ENCODE measurements at regions not wholly inside any gene's neighbourhood (a gene's known extent, or its start where the extent isn't known, plus 50 kb on each side); places are given as distances from the start of the nearest gene placed in this dataset.
A peak's percentile ranks its signal among the peaks of the same experiment; 100 is the strongest.

DNA sequence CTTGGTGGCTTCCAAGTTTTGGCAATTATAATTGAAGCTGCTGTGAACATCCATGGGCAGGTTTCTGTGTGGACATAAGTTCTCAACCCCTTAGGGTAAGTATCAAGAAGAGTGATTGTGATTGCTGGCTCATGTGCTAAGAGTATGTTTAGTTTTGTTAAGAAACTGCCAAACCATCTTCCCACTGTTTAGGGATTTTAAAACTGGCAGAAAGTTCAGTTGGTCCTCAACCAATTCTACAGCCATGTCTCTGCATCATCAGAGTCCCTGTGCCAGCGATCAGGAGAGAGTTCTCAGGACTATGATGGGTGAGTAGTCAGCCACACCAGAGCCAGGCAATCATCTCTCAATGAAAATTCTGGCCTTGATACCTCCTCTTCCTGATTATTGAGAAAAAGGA is 193.8 kb downstream of the ZC3H11B start:
- no peak for TF ChIP-seq CTCF (IDR thresholded peaks at IDR 0.05; ENCODE audit: low read depth, low read length, missing control alignments)
- Histone ChIP-seq H3K4me3 (ENCODE audit: low read depth, low read length) (no peak overlapping the region), H3K27me3 (replicated peaks) (no peaks in the 10 kb centered on the region), H3K27ac (no peak overlapping the region), H3K36me3 (replicated peaks) (no peaks in the 10 kb centered on the region)
- in situ Hi-C loops (cut with HindIII; ENCODE audit: low pct_ligation_motif_present, low sequenced_read_pairs), result no loop called here
- DNase-seq, result no peak

DNA sequence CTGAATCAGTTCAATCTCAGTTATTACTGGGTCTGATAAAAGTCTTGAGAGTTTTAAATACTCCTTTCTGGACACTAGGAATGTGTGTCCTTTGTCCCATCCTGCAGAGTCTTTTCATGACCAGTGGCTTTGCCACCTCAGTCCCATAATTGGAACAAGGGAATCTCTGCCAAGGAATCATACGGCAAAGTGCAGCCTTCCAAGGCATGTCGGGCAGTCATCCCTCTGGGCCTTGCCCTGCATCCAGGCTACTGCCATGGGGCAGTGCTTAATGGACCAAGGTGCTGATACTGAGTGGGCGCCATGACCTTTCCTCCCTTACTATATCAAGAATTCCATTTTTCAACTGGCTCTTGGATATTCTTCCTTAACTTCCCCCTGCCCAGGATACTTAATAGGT is 195.3 kb downstream of the ZC3H11B start:
- Histone ChIP-seq H3K27ac (no peak overlapping the region), H3K4me3 (ENCODE audit: low read depth, low read length) (no peak overlapping the region), H3K36me3 (replicated peaks) (no peaks in the 10 kb centered on the region), H3K27me3 (replicated peaks) (no peaks in the 10 kb centered on the region)
- in situ Hi-C loops (cut with HindIII; ENCODE audit: low pct_ligation_motif_present, low sequenced_read_pairs), result no loop called here
- no peak for DNase-seq
- no peak for TF ChIP-seq CTCF (IDR thresholded peaks at IDR 0.05; ENCODE audit: low read depth, low read length, missing control alignments)

DNA sequence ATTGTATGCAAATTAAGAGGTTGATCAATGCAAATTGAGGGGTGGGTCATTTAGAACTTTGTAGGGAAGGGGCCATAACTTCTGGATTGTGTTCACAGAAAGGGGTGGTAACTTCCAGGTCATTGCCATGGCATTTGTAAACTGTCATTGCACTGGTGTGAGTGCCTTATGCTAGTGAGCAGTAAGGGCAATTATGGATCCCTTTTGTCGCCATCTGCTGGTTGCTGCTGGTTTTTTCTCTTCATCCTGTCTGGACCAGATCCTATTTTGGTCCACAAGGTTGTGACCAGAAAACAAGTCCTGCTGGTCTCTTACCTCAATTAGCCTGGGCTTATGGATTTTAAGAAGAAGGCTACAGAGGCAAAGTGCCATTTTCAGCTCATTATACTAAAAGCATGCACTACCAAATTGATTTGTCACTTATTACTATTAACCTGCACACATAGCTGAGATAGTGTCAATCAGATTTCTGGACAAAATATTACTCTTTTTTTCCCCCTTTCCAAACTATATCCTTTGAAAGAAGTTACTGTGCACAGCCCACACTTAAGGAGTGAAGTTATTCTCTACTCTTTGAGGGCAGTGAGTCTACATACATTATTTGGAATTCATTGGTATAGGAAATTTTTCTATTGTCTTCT is 196.2 kb downstream of the ZC3H11B start:
- Histone ChIP-seq H3K27me3 (replicated peaks) (no peaks in the 10 kb centered on the region), H3K27ac (no peak overlapping the region), H3K4me3 (ENCODE audit: low read depth, low read length) (no peak overlapping the region), H3K36me3 (replicated peaks) (no peaks in the 10 kb centered on the region)
- in situ Hi-C loops (cut with HindIII; ENCODE audit: low pct_ligation_motif_present, low sequenced_read_pairs), result no loop called here
- TF ChIP-seq CTCF (IDR thresholded peaks at IDR 0.05; ENCODE audit: low read depth, low read length, missing control alignments), result peak; percentile 81
- peak; percentile 73 for DNase-seq

- Histone ChIP-seq H3K4me3 (ENCODE audit: low read depth, low read length) (no peak overlapping the region), H3K27ac (no peak overlapping the region), H3K36me3 (replicated peaks) (no peaks in the 10 kb centered on the region), H3K27me3 (replicated peaks) (no peaks in the 10 kb centered on the region)
- TF ChIP-seq CTCF (IDR thresholded peaks at IDR 0.05; ENCODE audit: low read depth, low read length, missing control alignments), result no peak
- DNase-seq, result no peak
- in situ Hi-C loops (cut with HindIII; ENCODE audit: low pct_ligation_motif_present, low sequenced_read_pairs), result no loop called here
Measured at GRCh38 chr1:219415915-219416314, 197.0 kb downstream of the ZC3H11B start.

DNA sequence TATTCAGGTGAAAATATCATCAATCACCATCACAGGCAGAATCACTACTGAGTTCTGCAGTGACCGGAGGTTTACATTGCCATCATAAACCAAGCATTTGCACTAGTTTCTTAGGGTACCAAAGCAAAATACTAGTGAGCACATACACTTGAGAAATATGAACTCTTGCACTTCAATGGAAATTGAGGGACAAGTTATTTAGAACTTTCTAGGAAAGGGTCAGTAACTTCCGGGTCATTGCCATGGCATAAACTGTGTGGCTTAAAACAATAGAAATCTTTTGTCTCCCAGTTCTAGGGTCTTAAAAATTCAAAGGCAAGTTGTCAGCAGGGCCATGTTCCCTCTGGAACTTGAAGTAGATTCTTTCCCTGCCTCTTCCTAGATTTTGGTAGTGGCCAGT is 197.5 kb downstream of the ZC3H11B start:
- H3K4me3 ChIP-seq (ENCODE audit: low read depth, low read length), result no peak overlapping the region
- TF ChIP-seq CTCF (IDR thresholded peaks at IDR 0.05; ENCODE audit: low read depth, low read length, missing control alignments), result no peak
- in situ Hi-C loops (cut with HindIII; ENCODE audit: low pct_ligation_motif_present, low sequenced_read_pairs), result no loop called here
- no peak overlapping the region for H3K27ac ChIP-seq
- H3K36me3 ChIP-seq (replicated peaks), result no peaks in the 10 kb centered on the region
- no peaks in the 10 kb centered on the region for H3K27me3 ChIP-seq (replicated peaks)
- no peak for DNase-seq

GRCh38 chr1:219414250-219414649 is 198.7 kb downstream of the ZC3H11B start:
- TF ChIP-seq CTCF (IDR thresholded peaks at IDR 0.05; ENCODE audit: low read depth, low read length, missing control alignments), result no peak
- in situ Hi-C loops (cut with HindIII; ENCODE audit: low pct_ligation_motif_present, low sequenced_read_pairs), result no loop called here
- no peak for DNase-seq
- H3K36me3 ChIP-seq (replicated peaks), result no peaks in the 10 kb centered on the region
- no peak overlapping the region for H3K27ac ChIP-seq
- H3K4me3 ChIP-seq (ENCODE audit: low read depth, low read length), result no peak overlapping the region
- H3K27me3 ChIP-seq (replicated peaks), result no peaks in the 10 kb centered on the region
